CD14-positive monocyte (primary cell): ENCODE measurements at regions not wholly inside any gene's neighbourhood (a gene's known extent, or its start where the extent isn't known, plus 50 kb on each side); places are given as distances from the start of the nearest gene placed in this dataset.

ENCODE experiments used
- DNase-seq, 3 donors: peaks; one replicate each; pipeline ENCODE4 v3.0.0-alpha.2; 2011 to 2022
- H2AFZ ChIP-seq: 2 replicates; pipeline ENCODE4 v1.6.0; 2012; ENCODE audit warnings: mild to moderate bottlenecking, low read depth, low read length, inconsistent platforms; ENCODE audit not compliant: insufficient read depth, poor library complexity, severe bottlenecking
- H3K27ac ChIP-seq, 2 donors: 1 replicate in 1 of 2; 2 replicates in 1 of 2; pipeline ENCODE4 v1.5.1; 2012 to 2013; ENCODE audit warnings: low read length in 2 of 2, control low read depth in 1 of 2, inconsistent platforms in 1 of 2, low read depth in 1 of 2, mild to moderate bottlenecking in 1 of 2
- H3K27me3 ChIP-seq, 2 donors: one replicate each; pipeline versions ENCODE4 v1.6.0 to v1.6.1; 2011 to 2013; ENCODE audit warnings: low read length in 2 of 2; ENCODE audit not compliant: control insufficient read depth in 2 of 2, insufficient read depth in 2 of 2
- H3K36me3 ChIP-seq, 2 donors: replicated peaks in 1 of 2; 1 replicate in 1 of 2; 2 replicates in 1 of 2; pipeline versions ENCODE4 v1.5.1 to v1.6.1; 2012 to 2013; ENCODE audit warnings: low read length in 2 of 2, control low read depth in 1 of 2, inconsistent platforms in 1 of 2, mild to moderate bottlenecking in 1 of 2; ENCODE audit not compliant: insufficient read depth in 2 of 2, control insufficient read depth in 1 of 2
- H3K4me1 ChIP-seq, 2 donors: 1 replicate in 1 of 2; 2 replicates in 1 of 2; pipeline versions ENCODE4 v1.5.1 to v1.6.1; 2012 to 2013; ENCODE audit warnings: low read length in 2 of 2, control low read depth in 1 of 2, inconsistent platforms in 1 of 2, mild to moderate bottlenecking in 1 of 2, moderate library complexity in 1 of 2; ENCODE audit not compliant: insufficient read depth in 2 of 2, control insufficient read depth in 1 of 2
- H3K4me2 ChIP-seq: replicated peaks from 2 replicates; pipeline ENCODE3; 2012; ENCODE audit warnings: low read length, moderate library complexity, mild to moderate bottlenecking; ENCODE audit not compliant: poor library complexity, severe bottlenecking; ENCODE audit errors: extremely low read depth
- H3K4me3 ChIP-seq, 3 experiments: fragments of 200-600 bp in 1 of 3; sonication (generic) in 1 of 3; replicated peaks in 1 of 3; 1 replicate in 2 of 3; 2 replicates in 1 of 3; pipeline ENCODE4 v1.5.1; 2011 to 2013; ENCODE audit warnings: low read length in 3 of 3, mild to moderate bottlenecking in 3 of 3, control low read depth in 2 of 3, low read depth in 2 of 3, inconsistent platforms in 1 of 3, moderate library complexity in 1 of 3
- H3K79me2 ChIP-seq: 2 replicates; pipeline ENCODE4 v1.6.0; 2012; ENCODE audit warnings: mild to moderate bottlenecking, control low read depth, inconsistent platforms, low read length, moderate library complexity; ENCODE audit not compliant: insufficient read depth
- H3K9ac ChIP-seq: 2 replicates; pipeline ENCODE4 v1.6.0; 2017; ENCODE audit warnings: low read length, mild to moderate bottlenecking; ENCODE audit not compliant: insufficient read depth, poor library complexity, severe bottlenecking
- H3K9me3 ChIP-seq, 2 donors: replicated peaks in 1 of 2; 1 replicate in 1 of 2; 2 replicates in 1 of 2; pipeline versions ENCODE4 v1.5.1 to v1.6.1; 2012 to 2013; ENCODE audit warnings: low read length in 2 of 2, control low read depth in 1 of 2; ENCODE audit not compliant: control insufficient read depth in 1 of 2, insufficient read depth in 1 of 2
- H4K20me1 ChIP-seq: 2 replicates; pipeline ENCODE4 v1.6.0; 2012; ENCODE audit warnings: mild to moderate bottlenecking, low read length, control low read depth, moderate library complexity; ENCODE audit not compliant: insufficient read depth
- H3K27ac Mint-ChIP-seq, 7 donors: one replicate each; pipeline ENCODE4 v1.8.0; 2020; ENCODE audit warnings: mild to moderate bottlenecking in 7 of 7, mixed read lengths in 7 of 7, moderate library complexity in 6 of 7, inconsistent platforms in 2 of 7
- H3K27me3 Mint-ChIP-seq, 3 donors: one replicate each; pipeline ENCODE4 v1.8.0; 2021 to 2022; ENCODE audit warnings: low read depth in 3 of 3, mild to moderate bottlenecking in 3 of 3, mixed read lengths in 3 of 3, moderate library complexity in 3 of 3, inconsistent platforms in 1 of 3
- H3K36me3 Mint-ChIP-seq, 2 donors: one replicate each; pipeline ENCODE4 v1.8.0; 2020; ENCODE audit warnings: mixed read lengths in 2 of 2, inconsistent platforms in 1 of 2, mild to moderate bottlenecking in 1 of 2
- H3K4me1 Mint-ChIP-seq: one replicate; pipeline ENCODE4 v1.8.0; 2020; ENCODE audit warnings: mild to moderate bottlenecking, mixed read lengths
- H3K4me3 Mint-ChIP-seq, 2 donors: one replicate each; pipeline ENCODE4 v1.8.0; 2020; ENCODE audit warnings: mild to moderate bottlenecking in 2 of 2, mixed read lengths in 2 of 2, moderate library complexity in 1 of 2
- H3K9me3 Mint-ChIP-seq, 7 donors: one replicate each; pipeline ENCODE4 v1.8.0; 2020 to 2022; ENCODE audit warnings: mixed read lengths in 7 of 7, mild to moderate bottlenecking in 6 of 7, moderate library complexity in 6 of 7, inconsistent platforms in 2 of 7
- WGBS: methylation state at CpG from one replicate; pipeline ENCODE4 v1.1.5; 2013; ENCODE audit warnings: missing lambda C conversion rate; ENCODE audit not compliant: insufficient coverage; 5-methylcytosine and 5-hydroxymethylcytosine counted together
- intact Hi-C, 2 donors: fragments of 100-400 bp; cut with micrococcal nuclease; formaldehyde crosslinking; loops; one replicate each; pipeline versions ENCODE4 v1.15.0 to v1.15.1; 2023
- TF ChIP-seq, protein P1 (sequence below): fragments of 200-600 bp; IDR thresholded peaks from one replicate; pipeline ENCODE4 v1.8.0; 2022; ENCODE audit warnings: antibody characterized with exemption, mild to moderate bottlenecking

DNA sequence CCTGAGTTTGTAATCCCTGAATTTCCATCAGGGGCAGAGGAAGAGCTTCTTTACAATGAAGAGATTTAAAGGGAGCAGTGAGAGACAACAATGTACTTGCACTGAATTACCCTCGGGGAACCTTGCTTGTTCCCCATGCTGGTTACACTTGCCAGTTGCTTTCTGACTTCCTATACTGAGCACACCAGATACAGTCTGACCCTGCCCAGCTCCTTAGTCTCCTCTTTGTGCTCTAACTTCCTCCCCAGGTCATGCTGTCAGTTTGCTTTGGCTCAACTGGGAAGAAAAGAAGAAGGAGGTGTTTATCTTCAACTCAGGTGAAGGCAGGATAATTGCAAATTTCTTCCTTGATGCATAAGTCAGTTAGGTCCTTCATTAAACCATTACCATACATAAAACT lies 658.4 kb downstream of the NYAP2 start:
- Mint-ChIP-seq H3K36me3 (no peaks in the 10 kb centered on the region), H3K4me3 (no peak overlapping the region), H3K27ac (peak overlapping the region in 6 of 7 donors; percentile 7 to 74 (median 38)), H3K9me3 (no peaks in the 10 kb centered on the region), H3K4me1 (peaks cover 40% of the 10 kb centered on the region), H3K27me3 (peaks cover 0 to 1% (median 0%) of the 10 kb centered on the region in 3 donors)
- H3K79me2 ChIP-seq, result no peaks in the 10 kb centered on the region
- no peaks in the 10 kb centered on the region for H3K9me3 ChIP-seq
- TF ChIP-seq, protein P1, sequence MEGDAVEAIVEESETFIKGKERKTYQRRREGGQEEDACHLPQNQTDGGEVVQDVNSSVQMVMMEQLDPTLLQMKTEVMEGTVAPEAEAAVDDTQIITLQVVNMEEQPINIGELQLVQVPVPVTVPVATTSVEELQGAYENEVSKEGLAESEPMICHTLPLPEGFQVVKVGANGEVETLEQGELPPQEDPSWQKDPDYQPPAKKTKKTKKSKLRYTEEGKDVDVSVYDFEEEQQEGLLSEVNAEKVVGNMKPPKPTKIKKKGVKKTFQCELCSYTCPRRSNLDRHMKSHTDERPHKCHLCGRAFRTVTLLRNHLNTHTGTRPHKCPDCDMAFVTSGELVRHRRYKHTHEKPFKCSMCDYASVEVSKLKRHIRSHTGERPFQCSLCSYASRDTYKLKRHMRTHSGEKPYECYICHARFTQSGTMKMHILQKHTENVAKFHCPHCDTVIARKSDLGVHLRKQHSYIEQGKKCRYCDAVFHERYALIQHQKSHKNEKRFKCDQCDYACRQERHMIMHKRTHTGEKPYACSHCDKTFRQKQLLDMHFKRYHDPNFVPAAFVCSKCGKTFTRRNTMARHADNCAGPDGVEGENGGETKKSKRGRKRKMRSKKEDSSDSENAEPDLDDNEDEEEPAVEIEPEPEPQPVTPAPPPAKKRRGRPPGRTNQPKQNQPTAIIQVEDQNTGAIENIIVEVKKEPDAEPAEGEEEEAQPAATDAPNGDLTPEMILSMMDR, result no peak
- peak; percentile 32 to 48 (median 42) for DNase-seq
- H3K4me3 ChIP-seq, result peak overlapping the region in 1 of 3 experiments; percentile 19
- H4K20me1 ChIP-seq, result no peaks in the 10 kb centered on the region
- H3K27me3 ChIP-seq, result no peaks in the 10 kb centered on the region
- no peak overlapping the region for H3K9ac ChIP-seq
- peak overlapping the region; percentile 49 for H2AFZ ChIP-seq
- H3K4me1 ChIP-seq, result peaks cover 30 to 43% of the 10 kb centered on the region in 2 donors
- H3K4me2 ChIP-seq, result peak overlapping the region; percentile 19
- no peaks in the 10 kb centered on the region for H3K36me3 ChIP-seq
- intact Hi-C loops, result no loop called here
- no CpG with 5 or more reads among the region's 1 CpG for WGBS
- peak overlapping the region in 1 of 2 donors; percentile 53 for H3K27ac ChIP-seq

DNA sequence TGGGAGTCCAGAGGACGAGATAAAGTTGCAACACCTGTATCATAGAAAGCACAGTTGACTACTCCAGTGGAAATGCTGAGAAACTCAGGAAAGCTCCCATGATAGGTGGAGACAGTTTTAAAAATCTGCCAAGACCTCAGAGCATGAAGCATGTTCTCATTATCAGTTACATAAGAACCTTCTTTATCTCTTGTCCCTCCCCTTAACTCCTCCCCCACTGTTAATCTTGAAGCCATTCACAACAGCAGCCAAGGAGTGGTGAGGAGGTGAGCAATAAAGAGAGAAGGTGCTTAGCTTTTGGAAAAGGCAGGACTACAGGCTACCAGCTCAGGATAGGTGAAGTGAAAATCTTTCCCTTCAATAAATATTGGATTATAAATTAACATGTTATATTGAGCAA lies 657.9 kb downstream of the NYAP2 start:
- intact Hi-C loops, result no loop called here
- WGBS, result 89% methylated on average over 1 of the region's 1 CpG
- no peak overlapping the region for H3K4me2 ChIP-seq
- Mint-ChIP-seq H3K27ac (peak overlapping the region in 2 of 7 donors; percentile 30 to 45), H3K4me1 (peaks cover 40% of the 10 kb centered on the region), H3K9me3 (no peaks in the 10 kb centered on the region), H3K27me3 (peaks cover 0 to 1% (median 0%) of the 10 kb centered on the region in 3 donors), H3K4me3 (no peak overlapping the region), H3K36me3 (no peaks in the 10 kb centered on the region)
- peaks cover 30 to 43% of the 10 kb centered on the region in 2 donors for H3K4me1 ChIP-seq
- H3K4me3 ChIP-seq, result peak overlapping the region in 1 of 3 experiments; percentile 19
- H4K20me1 ChIP-seq, result no peaks in the 10 kb centered on the region
- peak overlapping the region in 1 of 2 donors; percentile 53 for H3K27ac ChIP-seq
- H3K9me3 ChIP-seq, result no peaks in the 10 kb centered on the region
- H3K36me3 ChIP-seq, result no peaks in the 10 kb centered on the region
- H3K27me3 ChIP-seq, result no peaks in the 10 kb centered on the region
- no peaks in the 10 kb centered on the region for H3K79me2 ChIP-seq
- DNase-seq, result no peak
- TF ChIP-seq, protein P1, result no peak
- H3K9ac ChIP-seq, result no peak overlapping the region
- H2AFZ ChIP-seq, result peak overlapping the region; percentile 49
